SU-DHL-6 (cell line): ENCODE measurements at regions not wholly inside any gene's neighbourhood (a gene's known extent, or its start where the extent isn't known, plus 50 kb on each side); places are given as distances from the start of the nearest gene placed in this dataset.

ENCODE experiments used
- EZH2phosphoT487 ChIP-seq: fragments of 200-600 bp; sonication (generic), shearing (Covaris generic); conservative IDR thresholded peaks from 2 replicates; pipeline ENCODE4 v1.6.1; 2018; ENCODE audit warnings: mild to moderate bottlenecking, antibody characterized with exemption, low read length, moderate library complexity, mixed read lengths
- TF ChIP-seq, protein P1 (sequence below): fragments of 200-600 bp; sonication (generic); IDR thresholded peaks from one replicate; pipeline ENCODE4 v1.5.1; 2017; ENCODE audit warnings: antibody characterized with exemption, mild to moderate bottlenecking, low read length, moderate library complexity; ENCODE audit not compliant: insufficient read depth, poor library complexity, severe bottlenecking

DNA sequence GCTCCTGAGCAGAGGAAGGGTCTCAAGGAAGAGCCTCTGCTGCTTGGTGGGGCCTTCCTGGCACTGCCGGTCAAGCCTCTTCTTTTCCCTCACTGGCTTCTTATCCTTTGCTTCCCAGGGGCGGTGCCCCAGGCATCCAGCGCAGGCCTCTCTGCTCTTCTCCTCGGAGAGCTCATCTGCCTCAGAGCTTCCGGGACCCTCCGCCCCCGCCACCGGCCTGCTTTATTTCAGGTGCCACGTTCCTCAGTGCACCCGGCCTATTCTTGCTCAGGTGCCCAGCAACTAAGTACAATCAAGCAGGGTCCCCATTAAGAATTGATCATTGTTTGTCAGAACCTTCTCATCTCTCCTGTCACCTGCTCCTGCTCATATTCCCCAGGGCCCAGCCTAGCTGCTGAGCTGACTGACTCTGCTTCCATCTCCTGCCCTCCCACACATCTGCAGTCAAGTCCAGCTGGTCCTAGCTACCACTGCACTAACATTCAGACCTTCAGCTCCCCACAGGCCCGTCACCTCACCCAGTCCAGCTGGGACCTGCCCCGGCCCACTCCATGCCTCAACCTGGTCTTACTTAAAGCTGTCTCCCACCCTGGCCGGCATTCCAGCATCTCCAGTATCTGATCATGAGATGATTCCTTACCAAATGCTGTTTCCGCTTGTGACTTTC is 114.3 kb upstream of the BOD1 start:
- TF ChIP-seq, protein P1, sequence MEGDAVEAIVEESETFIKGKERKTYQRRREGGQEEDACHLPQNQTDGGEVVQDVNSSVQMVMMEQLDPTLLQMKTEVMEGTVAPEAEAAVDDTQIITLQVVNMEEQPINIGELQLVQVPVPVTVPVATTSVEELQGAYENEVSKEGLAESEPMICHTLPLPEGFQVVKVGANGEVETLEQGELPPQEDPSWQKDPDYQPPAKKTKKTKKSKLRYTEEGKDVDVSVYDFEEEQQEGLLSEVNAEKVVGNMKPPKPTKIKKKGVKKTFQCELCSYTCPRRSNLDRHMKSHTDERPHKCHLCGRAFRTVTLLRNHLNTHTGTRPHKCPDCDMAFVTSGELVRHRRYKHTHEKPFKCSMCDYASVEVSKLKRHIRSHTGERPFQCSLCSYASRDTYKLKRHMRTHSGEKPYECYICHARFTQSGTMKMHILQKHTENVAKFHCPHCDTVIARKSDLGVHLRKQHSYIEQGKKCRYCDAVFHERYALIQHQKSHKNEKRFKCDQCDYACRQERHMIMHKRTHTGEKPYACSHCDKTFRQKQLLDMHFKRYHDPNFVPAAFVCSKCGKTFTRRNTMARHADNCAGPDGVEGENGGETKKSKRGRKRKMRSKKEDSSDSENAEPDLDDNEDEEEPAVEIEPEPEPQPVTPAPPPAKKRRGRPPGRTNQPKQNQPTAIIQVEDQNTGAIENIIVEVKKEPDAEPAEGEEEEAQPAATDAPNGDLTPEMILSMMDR, result no peak
- no peak for TF ChIP-seq EZH2phosphoT487
